ENCODE measurements at regions not wholly inside any gene's neighbourhood (a gene's known extent, or its start where the extent isn't known, plus 50 kb on each side); places are given as distances from the start of the nearest gene placed in this dataset.
"Not testable (repeated sequence)": the region's sequence is repeated elsewhere in the genome, so short reads cannot be mapped to it uniquely, and the experiment has no call there.

DNA sequence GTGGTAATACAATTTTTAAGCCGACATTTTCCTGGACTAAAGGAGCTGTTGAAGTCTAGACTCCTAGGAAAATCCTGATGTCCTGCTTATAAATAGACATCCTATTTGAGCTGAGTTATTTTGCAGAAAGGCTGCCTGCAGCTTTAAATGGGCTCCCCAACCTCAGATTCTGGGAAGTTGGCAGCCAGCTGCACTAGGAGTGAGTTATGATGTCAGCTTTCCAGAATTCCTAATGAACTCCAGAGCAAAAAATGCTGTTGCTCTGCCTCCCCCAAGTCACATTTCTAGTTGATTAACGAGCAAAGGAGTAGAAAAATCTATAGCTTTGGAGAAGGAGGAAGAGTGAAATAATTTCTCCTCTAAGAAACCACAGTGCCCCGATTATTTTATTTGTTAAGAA is 346.3 kb upstream of the SULF2 start:
- H3K79me2 ChIP-seq (ENCODE audit: low read depth): no peaks in the 10 kb centered on the region
- TF ChIP-seq, protein P1, sequence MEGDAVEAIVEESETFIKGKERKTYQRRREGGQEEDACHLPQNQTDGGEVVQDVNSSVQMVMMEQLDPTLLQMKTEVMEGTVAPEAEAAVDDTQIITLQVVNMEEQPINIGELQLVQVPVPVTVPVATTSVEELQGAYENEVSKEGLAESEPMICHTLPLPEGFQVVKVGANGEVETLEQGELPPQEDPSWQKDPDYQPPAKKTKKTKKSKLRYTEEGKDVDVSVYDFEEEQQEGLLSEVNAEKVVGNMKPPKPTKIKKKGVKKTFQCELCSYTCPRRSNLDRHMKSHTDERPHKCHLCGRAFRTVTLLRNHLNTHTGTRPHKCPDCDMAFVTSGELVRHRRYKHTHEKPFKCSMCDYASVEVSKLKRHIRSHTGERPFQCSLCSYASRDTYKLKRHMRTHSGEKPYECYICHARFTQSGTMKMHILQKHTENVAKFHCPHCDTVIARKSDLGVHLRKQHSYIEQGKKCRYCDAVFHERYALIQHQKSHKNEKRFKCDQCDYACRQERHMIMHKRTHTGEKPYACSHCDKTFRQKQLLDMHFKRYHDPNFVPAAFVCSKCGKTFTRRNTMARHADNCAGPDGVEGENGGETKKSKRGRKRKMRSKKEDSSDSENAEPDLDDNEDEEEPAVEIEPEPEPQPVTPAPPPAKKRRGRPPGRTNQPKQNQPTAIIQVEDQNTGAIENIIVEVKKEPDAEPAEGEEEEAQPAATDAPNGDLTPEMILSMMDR (conservative IDR thresholded peaks at IDR 0.05): no peak
- TF ChIP-seq EZH2 (IDR thresholded peaks at IDR 0.05; ENCODE audit: low read depth): no peak
- no peaks in the 10 kb centered on the region for H4K20me1 ChIP-seq (ENCODE audit: insufficient read depth)
- no peaks in the 10 kb centered on the region for H3K9me2 ChIP-seq (ENCODE audit: insufficient read depth)
- H3K27me3 ChIP-seq (ENCODE audit: insufficient read depth, low read depth): no peaks in the 10 kb centered on the region
- H3K27ac ChIP-seq: no peak overlapping the region
- H3K4me2 ChIP-seq: no peak overlapping the region
- intact Hi-C loops (cut with micrococcal nuclease; ENCODE audit: unreplicated experiment): no loop called here
- no peak for DNase-seq
- BruUV-seq (replicated peaks): no TSS peak
- H3K4me3 ChIP-seq: no peak overlapping the region
- ChIA-PET CTCF (no interaction called here), POLR2A (ENCODE audit: unreplicated experiment) (no interaction called here)
- H3K4me1 ChIP-seq (replicated peaks; ENCODE audit: insufficient read depth): peaks cover 12% of the 10 kb centered on the region
- peaks cover 6% of the 10 kb centered on the region; the same call in 1 of the 2 replicates for H3F3A ChIP-seq (ENCODE audit: insufficient read depth, low read depth)
- H3K9me3 ChIP-seq (ENCODE audit: insufficient read depth, low read depth): 0 out of 2 replicates have a peak, but pooled peaks cover 12% of the 10 kb centered on the region
- H2AFZ ChIP-seq: no peak overlapping the region
- H3K36me3 ChIP-seq (ENCODE audit: low read depth): no peaks in the 10 kb centered on the region

DNA sequence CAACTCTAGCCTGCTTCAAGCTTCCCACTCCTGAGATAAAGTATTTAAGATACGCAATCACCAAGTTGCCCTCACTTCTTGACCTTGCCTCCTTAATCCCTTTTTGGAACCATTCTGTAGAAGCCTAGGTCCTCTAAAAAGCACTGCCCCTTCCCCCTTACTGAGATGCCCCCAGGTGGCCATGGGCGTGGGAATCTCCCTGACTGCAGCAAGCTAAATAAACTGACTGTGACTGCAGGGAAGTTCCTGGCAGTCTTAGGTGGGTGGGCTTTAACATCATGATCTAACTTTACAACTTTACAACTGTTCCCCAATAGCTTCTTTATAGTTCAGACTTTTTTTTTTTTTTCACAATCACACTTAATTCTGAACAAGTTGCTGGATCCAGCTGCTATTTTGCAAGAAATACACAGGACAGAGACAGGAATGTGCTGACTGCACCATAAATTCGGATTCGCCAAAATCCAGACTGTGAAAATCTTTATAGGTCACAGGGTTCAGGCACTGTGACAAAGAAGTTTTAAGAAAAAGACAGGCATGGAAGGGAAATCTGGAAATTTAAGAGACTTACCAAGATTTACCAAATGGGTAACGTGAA is 344.2 kb upstream of the SULF2 start:
- no peak overlapping the region for H3K4me3 ChIP-seq
- CTCF ChIA-PET: interaction anchor here (0.9 kb wide), 1 partner anchor 105 kb away, joined by 3 read pairs; no protein-coding TSS in a partner anchor

DNA sequence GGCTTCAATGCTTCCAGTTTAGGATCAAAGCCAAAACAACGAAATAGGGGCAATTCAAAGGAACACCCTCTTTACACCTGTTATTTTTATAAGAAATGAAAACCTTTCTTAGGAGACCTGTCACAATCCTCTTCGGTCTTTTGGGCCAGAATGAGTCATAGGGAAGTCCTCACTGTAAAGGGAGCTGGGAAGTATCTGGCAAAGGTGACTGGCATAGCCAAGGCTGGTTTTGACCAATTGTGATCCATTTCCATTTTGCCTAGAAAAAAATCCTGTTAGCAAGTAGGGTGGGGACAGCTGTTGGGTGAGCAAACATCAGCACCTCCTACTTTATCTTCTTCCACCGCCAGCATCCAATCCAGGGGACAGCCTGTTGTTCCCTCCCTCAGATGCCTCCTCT is 343.2 kb upstream of the SULF2 start:
- Histone ChIP-seq H3K4me2 (no peak overlapping the region), H3K4me3 (no peak overlapping the region), H3K79me2 (ENCODE audit: low read depth) (no peaks in the 10 kb centered on the region), H3K27ac (no peak overlapping the region), H3K36me3 (ENCODE audit: low read depth) (no peaks in the 10 kb centered on the region), H3K4me1 (replicated peaks; ENCODE audit: insufficient read depth) (peaks cover 17% of the 10 kb centered on the region), H3F3A (ENCODE audit: insufficient read depth, low read depth) (peaks cover 6% of the 10 kb centered on the region; the same call in 1 of the 2 replicates), H4K20me1 (ENCODE audit: insufficient read depth) (no peaks in the 10 kb centered on the region), H2AFZ (no peak overlapping the region), H3K9me2 (ENCODE audit: insufficient read depth) (no peaks in the 10 kb centered on the region), H3K27me3 (ENCODE audit: insufficient read depth, low read depth) (no peaks in the 10 kb centered on the region), H3K9me3 (ENCODE audit: insufficient read depth, low read depth) (0 out of 2 replicates have a peak, but pooled peaks cover 10% of the 10 kb centered on the region)
- intact Hi-C loops (cut with micrococcal nuclease; ENCODE audit: unreplicated experiment): no loop called here
- TF ChIP-seq, protein P1 (conservative IDR thresholded peaks at IDR 0.05): no peak
- TF ChIP-seq EZH2 (IDR thresholded peaks at IDR 0.05; ENCODE audit: low read depth): no peak
- ChIA-PET POLR2A (ENCODE audit: unreplicated experiment) (interaction anchor here (0.5 to 1.1 kb wide), 5 partner anchors 82 to 493 kb away, joined by 3 to 9 read pairs (median 4); no protein-coding TSS in a partner anchor), CTCF (no interaction called here)
- BruUV-seq (replicated peaks): no TSS peak
- peak in 1 of 2 experiments; percentile 65 for DNase-seq

More for the DNA sequence above, 344.2 kb upstream of the SULF2 start:
- H3F3A ChIP-seq (ENCODE audit: insufficient read depth, low read depth): peaks cover 6% of the 10 kb centered on the region; the same call in 1 of the 2 replicates
- H3K9me2 ChIP-seq (ENCODE audit: insufficient read depth): no peaks in the 10 kb centered on the region
- intact Hi-C loops (cut with micrococcal nuclease; ENCODE audit: unreplicated experiment): no loop called here
- H3K4me2 ChIP-seq: no peak overlapping the region
- no peaks in the 10 kb centered on the region for H3K36me3 ChIP-seq (ENCODE audit: low read depth)
- DNase-seq: no peak
- peaks cover 17% of the 10 kb centered on the region for H3K4me1 ChIP-seq (replicated peaks; ENCODE audit: insufficient read depth)
- H3K27ac ChIP-seq: no peak overlapping the region
- H3K27me3 ChIP-seq (ENCODE audit: insufficient read depth, low read depth): no peaks in the 10 kb centered on the region
- H2AFZ ChIP-seq: no peak overlapping the region
- BruUV-seq (replicated peaks): no TSS peak
- H3K79me2 ChIP-seq (ENCODE audit: low read depth): no peaks in the 10 kb centered on the region
- TF ChIP-seq, protein P1 (conservative IDR thresholded peaks at IDR 0.05): no peak
- TF ChIP-seq EZH2 (IDR thresholded peaks at IDR 0.05; ENCODE audit: low read depth): no peak
- POLR2A ChIA-PET (ENCODE audit: unreplicated experiment): interaction anchor here (0.6 kb wide), 1 partner anchor 54 kb away, joined by 4 read pairs; no protein-coding TSS in a partner anchor
- 0 out of 2 replicates have a peak, but pooled peaks cover 12% of the 10 kb centered on the region for H3K9me3 ChIP-seq (ENCODE audit: insufficient read depth, low read depth)
- no peaks in the 10 kb centered on the region for H4K20me1 ChIP-seq (ENCODE audit: insufficient read depth)

DNA sequence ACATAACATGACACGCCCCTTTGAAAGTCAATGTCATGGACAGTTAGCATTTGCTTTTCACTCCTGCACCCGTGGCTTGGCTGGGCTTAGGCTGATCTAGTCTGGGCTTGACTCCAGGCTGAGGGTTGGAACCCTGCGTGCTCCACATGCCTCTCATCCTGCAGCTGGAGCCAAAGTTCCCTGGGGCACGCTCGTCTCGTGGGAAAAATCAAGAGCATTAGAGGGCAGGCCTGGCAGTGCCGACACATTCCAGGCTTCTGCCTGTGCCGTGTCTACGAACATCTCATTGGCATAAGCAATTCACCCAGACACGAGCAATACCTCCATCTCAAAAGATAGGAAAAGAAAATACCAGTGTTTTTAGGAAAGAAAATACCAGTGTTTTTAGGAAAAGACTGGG is 342.7 kb upstream of the SULF2 start:
- intact Hi-C loops (cut with micrococcal nuclease; ENCODE audit: unreplicated experiment); DNase-seq; H3K27me3 ChIP-seq (ENCODE audit: insufficient read depth, low read depth); H2AFZ ChIP-seq; H3K79me2 ChIP-seq (ENCODE audit: low read depth); H3K9me2 ChIP-seq (ENCODE audit: insufficient read depth); H3K4me3 ChIP-seq; H4K20me1 ChIP-seq (ENCODE audit: insufficient read depth); H3F3A ChIP-seq (ENCODE audit: insufficient read depth, low read depth); H3K9me3 ChIP-seq (ENCODE audit: insufficient read depth, low read depth); H3K36me3 ChIP-seq (ENCODE audit: low read depth); H3K4me2 ChIP-seq; CTCF ChIA-PET; H3K27ac ChIP-seq; BruUV-seq (replicated peaks): not testable (repeated sequence)
- peaks cover 17% of the 10 kb centered on the region for H3K4me1 ChIP-seq (replicated peaks; ENCODE audit: insufficient read depth)
- POLR2A ChIA-PET (ENCODE audit: unreplicated experiment): interaction anchor here (0.6 to 1.1 kb wide), 2 partner anchors 178 to 450 kb away, joined by 6 to 7 read pairs; no protein-coding TSS in a partner anchor

DNA sequence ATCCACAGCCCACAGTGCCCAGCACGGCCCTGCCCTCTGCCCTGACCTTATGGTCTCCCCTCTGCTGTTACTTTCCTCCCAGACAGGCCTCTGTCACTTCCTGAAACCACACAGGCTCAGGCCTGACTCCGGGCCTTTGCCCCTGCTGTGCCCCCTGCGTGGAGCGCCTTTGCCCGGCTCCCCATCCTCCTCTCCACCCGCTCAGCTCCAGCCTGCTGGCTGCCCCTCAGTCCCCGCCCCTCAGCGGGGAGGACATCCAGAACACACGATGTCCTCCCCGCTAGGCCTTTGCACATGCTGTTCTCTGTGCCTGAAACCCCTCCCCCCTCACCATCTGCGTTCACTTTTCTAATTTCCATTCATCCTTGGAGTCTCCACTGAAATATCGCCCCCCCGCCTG is 341.9 kb upstream of the SULF2 start:
- intact Hi-C loops (cut with micrococcal nuclease; ENCODE audit: unreplicated experiment); H3K4me2 ChIP-seq; H2AFZ ChIP-seq; H3K27me3 ChIP-seq (ENCODE audit: insufficient read depth, low read depth); H3K9me2 ChIP-seq (ENCODE audit: insufficient read depth); BruUV-seq (replicated peaks); H3K79me2 ChIP-seq (ENCODE audit: low read depth); H3K4me3 ChIP-seq; CTCF ChIA-PET; DNase-seq; H3K27ac ChIP-seq; H3K36me3 ChIP-seq (ENCODE audit: low read depth); H4K20me1 ChIP-seq (ENCODE audit: insufficient read depth); H3F3A ChIP-seq (ENCODE audit: insufficient read depth, low read depth); H3K9me3 ChIP-seq (ENCODE audit: insufficient read depth, low read depth): not testable (repeated sequence)
- peaks cover 17% of the 10 kb centered on the region for H3K4me1 ChIP-seq (replicated peaks; ENCODE audit: insufficient read depth)
- POLR2A ChIA-PET (ENCODE audit: unreplicated experiment): interaction anchor here (0.6 kb wide), 1 partner anchor 155 kb away, joined by 3 read pairs; no protein-coding TSS in a partner anchor
